GM23338 (cell line): ENCODE measurements at regions not wholly inside any gene's neighbourhood (a gene's known extent, or its start where the extent isn't known, plus 50 kb on each side); places are given as distances from the start of the nearest gene placed in this dataset.

Source experiments
- ATAC-seq: fragments of 200-7000 bp; cut with Tn5 transposase; 3 replicates; pipeline ENCODE4 v1.9.1; 2020
- DNase-seq: peaks from one replicate; pipeline ENCODE4 v3.0.0-alpha.2; 2015; ENCODE audit warnings: low spot score
- H2AFZ ChIP-seq: fragments of 200-600 bp; sonication (generic); 2 replicates; pipeline ENCODE4 v1.8.0; 2016; ENCODE audit warnings: antibody characterized with exemption, mild to moderate bottlenecking, moderate library complexity
- H3F3A ChIP-seq: fragments of 200-600 bp; sonication (generic); replicated peaks from 2 replicates; pipeline ENCODE4 v1.8.0; 2017; ENCODE audit warnings: antibody characterized with exemption, mixed run types, low read depth
- H3K27ac ChIP-seq: fragments of 200-600 bp; sonication (generic); 2 replicates; pipeline ENCODE4 v1.6.1; 2016; ENCODE audit warnings: low read depth
- H3K27me3 ChIP-seq: fragments of 200-600 bp; sonication (generic); 2 replicates; pipeline ENCODE4 v1.8.0; 2016; ENCODE audit warnings: mild to moderate bottlenecking, mixed run types, moderate library complexity; ENCODE audit not compliant: insufficient read depth
- H3K36me3 ChIP-seq: fragments of 200-600 bp; sonication (generic); 2 replicates; pipeline ENCODE4 v1.8.0; 2016; ENCODE audit warnings: mild to moderate bottlenecking; ENCODE audit not compliant: insufficient read depth
- H3K4me1 ChIP-seq: fragments of 200-600 bp; sonication (generic); 2 replicates; pipeline ENCODE4 v1.8.0; 2016; ENCODE audit warnings: mild to moderate bottlenecking, moderate library complexity; ENCODE audit not compliant: insufficient read depth
- H3K4me2 ChIP-seq: fragments of 200-600 bp; sonication (generic); 2 replicates; pipeline ENCODE4 v1.7.1; 2017; ENCODE audit warnings: mixed run types
- H3K4me3 ChIP-seq: fragments of 200-600 bp; sonication (generic); 2 replicates; pipeline ENCODE4 v1.6.1; 2016; ENCODE audit warnings: mixed run types
- H3K79me2 ChIP-seq: fragments of 200-600 bp; sonication (generic); replicated peaks from 2 replicates; pipeline ENCODE4 v1.8.0; 2017; ENCODE audit warnings: mild to moderate bottlenecking; ENCODE audit not compliant: insufficient read depth
- H3K9me2 ChIP-seq: fragments of 200-600 bp; sonication (generic); 2 replicates; pipeline ENCODE4 v1.8.0; 2017; ENCODE audit not compliant: insufficient read depth
- H4K20me1 ChIP-seq: fragments of 200-600 bp; sonication (generic); replicated peaks from 2 replicates; pipeline ENCODE4 v1.8.0; 2017; ENCODE audit warnings: mild to moderate bottlenecking; ENCODE audit not compliant: insufficient read depth
- H3K27ac Mint-ChIP-seq: 2 replicates; pipeline ENCODE4 v1.8.0; 2020; ENCODE audit warnings: inconsistent platforms, mild to moderate bottlenecking, moderate library complexity, mixed read lengths
- H3K27me3 Mint-ChIP-seq: 3 replicates; pipeline ENCODE4 v1.8.0; 2022; ENCODE audit warnings: low read depth, mild to moderate bottlenecking, moderate library complexity, mixed read lengths, inconsistent platforms; ENCODE audit not compliant: insufficient read depth, poor library complexity
- H3K36me3 Mint-ChIP-seq: 3 replicates; pipeline ENCODE4 v1.8.0; 2021; ENCODE audit warnings: low read depth, mild to moderate bottlenecking, inconsistent platforms, moderate library complexity, mixed read lengths
- H3K4me1 Mint-ChIP-seq: 3 replicates; pipeline ENCODE4 v1.8.0; 2020; ENCODE audit warnings: mild to moderate bottlenecking, inconsistent platforms, mixed read lengths
- H3K4me3 Mint-ChIP-seq: 3 replicates; pipeline ENCODE4 v1.8.0; 2021; ENCODE audit warnings: moderate library complexity, mild to moderate bottlenecking, inconsistent platforms, mixed read lengths
- H3K9me3 Mint-ChIP-seq: 3 replicates; pipeline ENCODE4 v1.8.0; 2020; ENCODE audit warnings: moderate library complexity, mild to moderate bottlenecking, inconsistent platforms, mixed read lengths
- EZH2 ChIP-seq: fragments of 200-600 bp; sonication (generic); IDR thresholded peaks from one replicate; pipeline ENCODE4 v1.8.0; 2017; ENCODE audit warnings: antibody characterized with exemption, mild to moderate bottlenecking, low read depth; ENCODE audit not compliant: unreplicated experiment
- JUNB ChIP-seq: IDR thresholded peaks from one replicate; pipeline ENCODE4 v1.6.1; 2016; ENCODE audit warnings: antibody characterized with exemption; ENCODE audit not compliant: unreplicated experiment
- NANOG ChIP-seq: IDR thresholded peaks from 2 replicates; pipeline ENCODE4 v1.6.1; 2016; ENCODE audit warnings: antibody characterized with exemption, borderline replicate concordance
- POLR2AphosphoS5 ChIP-seq: IDR thresholded peaks from 2 replicates; pipeline ENCODE4 v1.6.1; 2016; ENCODE audit warnings: antibody characterized with exemption, low read depth
- STAT1 ChIP-seq: IDR thresholded peaks from one replicate; pipeline ENCODE4 v1.6.1; 2016; ENCODE audit warnings: antibody characterized with exemption; ENCODE audit not compliant: unreplicated experiment
- ZNF114 ChIP-seq: fragments of 250-450 bp; sonication (Bioruptor Pico); IDR thresholded peaks from 2 replicates; pipeline ENCODE4 v1.5.0; 2020; ENCODE audit warnings: mild to moderate bottlenecking, moderate library complexity
- ZNF331 ChIP-seq: fragments of 250-450 bp; sonication (Bioruptor Pico); IDR thresholded peaks from 2 replicates; pipeline ENCODE4 v1.5.0; 2020; ENCODE audit warnings: low read depth, mild to moderate bottlenecking, moderate library complexity
- TF ChIP-seq, protein P1 (sequence below): IDR thresholded peaks from 2 replicates; pipeline ENCODE4 v1.6.1; 2016; ENCODE audit warnings: antibody characterized with exemption
- TF ChIP-seq, protein P2 (sequence below): IDR thresholded peaks from one replicate; pipeline ENCODE4 v1.6.1; 2018; ENCODE audit warnings: antibody characterized with exemption; ENCODE audit not compliant: unreplicated experiment
- TF ChIP-seq, protein P3 (sequence below), 2 experiments: fragments of 200-600 bp in 1 of 2; sonication (generic) in 1 of 2; conservative IDR thresholded peaks; 2 replicates each; pipeline versions ENCODE4 v1.5.1 to v1.6.1; 2016 to 2017; ENCODE audit warnings: antibody characterized with exemption in 2 of 2, low read depth in 2 of 2, mild to moderate bottlenecking in 2 of 2, moderate library complexity in 1 of 2

DNA sequence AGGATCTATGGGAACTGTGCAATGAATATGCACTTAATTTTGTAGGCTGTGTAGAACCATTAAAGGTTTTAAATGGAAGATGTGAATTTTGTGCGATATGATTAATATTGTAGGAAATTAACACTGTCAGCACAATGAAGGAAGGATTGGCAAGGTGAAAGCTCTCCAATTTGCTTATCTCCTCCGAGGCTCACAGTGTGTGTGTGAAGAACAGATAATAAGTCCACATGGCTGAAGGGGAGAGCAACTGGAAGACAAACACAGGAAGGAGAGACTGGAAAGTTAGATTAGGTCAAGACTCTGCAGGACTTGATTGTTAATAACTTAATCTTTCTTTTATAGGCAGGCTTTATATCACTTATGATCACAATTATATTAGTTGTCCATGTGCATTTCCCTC lies 269.7 kb upstream of the VRK2 start (continued):
- TF ChIP-seq, protein P1, sequence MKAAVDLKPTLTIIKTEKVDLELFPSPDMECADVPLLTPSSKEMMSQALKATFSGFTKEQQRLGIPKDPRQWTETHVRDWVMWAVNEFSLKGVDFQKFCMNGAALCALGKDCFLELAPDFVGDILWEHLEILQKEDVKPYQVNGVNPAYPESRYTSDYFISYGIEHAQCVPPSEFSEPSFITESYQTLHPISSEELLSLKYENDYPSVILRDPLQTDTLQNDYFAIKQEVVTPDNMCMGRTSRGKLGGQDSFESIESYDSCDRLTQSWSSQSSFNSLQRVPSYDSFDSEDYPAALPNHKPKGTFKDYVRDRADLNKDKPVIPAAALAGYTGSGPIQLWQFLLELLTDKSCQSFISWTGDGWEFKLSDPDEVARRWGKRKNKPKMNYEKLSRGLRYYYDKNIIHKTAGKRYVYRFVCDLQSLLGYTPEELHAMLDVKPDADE: no peak
- no peak for TF ChIP-seq EZH2
- no peak for TF ChIP-seq STAT1
- TF ChIP-seq, protein P2, sequence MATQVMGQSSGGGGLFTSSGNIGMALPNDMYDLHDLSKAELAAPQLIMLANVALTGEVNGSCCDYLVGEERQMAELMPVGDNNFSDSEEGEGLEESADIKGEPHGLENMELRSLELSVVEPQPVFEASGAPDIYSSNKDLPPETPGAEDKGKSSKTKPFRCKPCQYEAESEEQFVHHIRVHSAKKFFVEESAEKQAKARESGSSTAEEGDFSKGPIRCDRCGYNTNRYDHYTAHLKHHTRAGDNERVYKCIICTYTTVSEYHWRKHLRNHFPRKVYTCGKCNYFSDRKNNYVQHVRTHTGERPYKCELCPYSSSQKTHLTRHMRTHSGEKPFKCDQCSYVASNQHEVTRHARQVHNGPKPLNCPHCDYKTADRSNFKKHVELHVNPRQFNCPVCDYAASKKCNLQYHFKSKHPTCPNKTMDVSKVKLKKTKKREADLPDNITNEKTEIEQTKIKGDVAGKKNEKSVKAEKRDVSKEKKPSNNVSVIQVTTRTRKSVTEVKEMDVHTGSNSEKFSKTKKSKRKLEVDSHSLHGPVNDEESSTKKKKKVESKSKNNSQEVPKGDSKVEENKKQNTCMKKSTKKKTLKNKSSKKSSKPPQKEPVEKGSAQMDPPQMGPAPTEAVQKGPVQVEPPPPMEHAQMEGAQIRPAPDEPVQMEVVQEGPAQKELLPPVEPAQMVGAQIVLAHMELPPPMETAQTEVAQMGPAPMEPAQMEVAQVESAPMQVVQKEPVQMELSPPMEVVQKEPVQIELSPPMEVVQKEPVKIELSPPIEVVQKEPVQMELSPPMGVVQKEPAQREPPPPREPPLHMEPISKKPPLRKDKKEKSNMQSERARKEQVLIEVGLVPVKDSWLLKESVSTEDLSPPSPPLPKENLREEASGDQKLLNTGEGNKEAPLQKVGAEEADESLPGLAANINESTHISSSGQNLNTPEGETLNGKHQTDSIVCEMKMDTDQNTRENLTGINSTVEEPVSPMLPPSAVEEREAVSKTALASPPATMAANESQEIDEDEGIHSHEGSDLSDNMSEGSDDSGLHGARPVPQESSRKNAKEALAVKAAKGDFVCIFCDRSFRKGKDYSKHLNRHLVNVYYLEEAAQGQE: no peak
- TF ChIP-seq ZNF331: no peak

DNA sequence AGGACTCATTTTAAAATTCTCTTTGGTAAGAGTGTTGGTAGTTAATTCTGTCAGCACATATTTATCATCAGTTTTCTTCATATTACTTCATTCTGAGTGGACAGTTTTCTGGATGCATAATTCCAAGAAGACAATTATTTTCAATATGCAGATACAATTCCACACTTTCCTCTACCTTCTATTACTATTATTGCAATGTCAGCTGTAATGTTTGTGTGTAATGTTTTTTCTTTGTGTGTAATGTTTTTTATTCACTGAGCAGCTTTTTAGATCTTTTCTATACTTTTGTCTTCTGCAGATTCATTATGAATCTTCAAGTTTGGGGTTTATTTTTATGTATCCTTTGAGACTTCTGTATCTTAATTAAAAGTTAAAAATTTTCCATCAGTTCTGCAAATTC lies 264.0 kb upstream of the VRK2 start:
- Histone ChIP-seq H3K27ac (no peak overlapping the region), H3F3A (no peaks in the 10 kb centered on the region), H3K4me3 (no peak overlapping the region), H3K4me1 (no peaks in the 10 kb centered on the region; the same call in 1 of the 2 replicates), H3K36me3 (no peaks in the 10 kb centered on the region), H3K4me2 (no peak overlapping the region), H3K9me2 (no peaks in the 10 kb centered on the region), H3K79me2 (no peaks in the 10 kb centered on the region), H2AFZ (no peak overlapping the region), H3K27me3 (no peaks in the 10 kb centered on the region), H4K20me1 (no peaks in the 10 kb centered on the region)
- Mint-ChIP-seq H3K4me3 (no peak overlapping the region), H3K27ac (no peak overlapping the region), H3K9me3 (no peaks in the 10 kb centered on the region), H3K36me3 (no peaks in the 10 kb centered on the region), H3K27me3 (peaks cover 2% of the 10 kb centered on the region), H3K4me1 (peaks cover 15% of the 10 kb centered on the region)
- ATAC-seq (no peak), DNase-seq (no peak)
- TF ChIP-seq, protein P1: no peak
- TF ChIP-seq NANOG: no peak
- no peak for TF ChIP-seq JUNB
- no peak for TF ChIP-seq ZNF331
- TF ChIP-seq, protein P2: no peak
- TF ChIP-seq, protein P3, sequence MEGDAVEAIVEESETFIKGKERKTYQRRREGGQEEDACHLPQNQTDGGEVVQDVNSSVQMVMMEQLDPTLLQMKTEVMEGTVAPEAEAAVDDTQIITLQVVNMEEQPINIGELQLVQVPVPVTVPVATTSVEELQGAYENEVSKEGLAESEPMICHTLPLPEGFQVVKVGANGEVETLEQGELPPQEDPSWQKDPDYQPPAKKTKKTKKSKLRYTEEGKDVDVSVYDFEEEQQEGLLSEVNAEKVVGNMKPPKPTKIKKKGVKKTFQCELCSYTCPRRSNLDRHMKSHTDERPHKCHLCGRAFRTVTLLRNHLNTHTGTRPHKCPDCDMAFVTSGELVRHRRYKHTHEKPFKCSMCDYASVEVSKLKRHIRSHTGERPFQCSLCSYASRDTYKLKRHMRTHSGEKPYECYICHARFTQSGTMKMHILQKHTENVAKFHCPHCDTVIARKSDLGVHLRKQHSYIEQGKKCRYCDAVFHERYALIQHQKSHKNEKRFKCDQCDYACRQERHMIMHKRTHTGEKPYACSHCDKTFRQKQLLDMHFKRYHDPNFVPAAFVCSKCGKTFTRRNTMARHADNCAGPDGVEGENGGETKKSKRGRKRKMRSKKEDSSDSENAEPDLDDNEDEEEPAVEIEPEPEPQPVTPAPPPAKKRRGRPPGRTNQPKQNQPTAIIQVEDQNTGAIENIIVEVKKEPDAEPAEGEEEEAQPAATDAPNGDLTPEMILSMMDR (conservative IDR thresholded peaks at IDR 0.05; ENCODE audit: low read depth in 2 of 2): no peak
- no peak for TF ChIP-seq ZNF114
- no peak for TF ChIP-seq EZH2
- no peak for TF ChIP-seq POLR2AphosphoS5
